K562 (cell line): ENCODE measurements at regions not wholly inside any gene's neighbourhood (a gene's known extent, or its start where the extent isn't known, plus 50 kb on each side); places are given as distances from the start of the nearest gene placed in this dataset.

Source experiments
- ATF2 ChIP-seq: sonication (generic); formaldehyde crosslinking; IDR thresholded peaks from 2 replicates; pipeline ENCODE4 v1.8.1; 2022; ENCODE audit warnings: missing genetic modification reagents
- BACH1 ChIP-seq: fragments of 200-800 bp; sonication (Bioruptor generic); IDR thresholded peaks from 2 replicates; pipeline ENCODE4 v1.6.1; 2016; ENCODE audit warnings: missing genetic modification characterization, missing compliant biosample characterization
- ESRRA ChIP-seq: fragments of 450-650 bp; IDR thresholded peaks from 2 replicates; pipeline ENCODE4 v1.6.1; 2014; ENCODE audit warnings: low read depth, mild to moderate bottlenecking, moderate library complexity, borderline replicate concordance
- FOXK1 ChIP-seq: sonication (generic); formaldehyde crosslinking; IDR thresholded peaks from 2 replicates; pipeline ENCODE4 v1.8.0; 2022; ENCODE audit warnings: missing genetic modification reagents, mild to moderate bottlenecking, borderline replicate concordance
- HMG20B ChIP-seq: fragments of 250-450 bp; sonication (Bioruptor Pico); IDR thresholded peaks from 2 replicates; pipeline ENCODE4 v1.5.0; 2021; ENCODE audit warnings: mild to moderate bottlenecking
- KLF1 ChIP-seq: fragments of 450-650 bp; IDR thresholded peaks from 2 replicates; pipeline ENCODE4 v1.6.1; 2016; ENCODE audit warnings: missing genetic modification characterization, missing compliant biosample characterization
- POLR2B ChIP-seq: fragments of 450-650 bp; IDR thresholded peaks from 2 replicates; pipeline ENCODE4 v1.6.1; 2018; ENCODE audit warnings: low read depth; ENCODE audit not compliant: partially characterized antibody
- POU5F1 ChIP-seq: fragments of 150-350 bp; IDR thresholded peaks from 2 replicates; pipeline ENCODE4 v1.6.1; 2014; ENCODE audit warnings: borderline replicate concordance, low read length, low read depth, mild to moderate bottlenecking; ENCODE audit not compliant: partially characterized antibody
- TFAP4 ChIP-seq: sonication (generic); formaldehyde crosslinking; IDR thresholded peaks from 2 replicates; pipeline ENCODE4 v1.8.0; 2022; ENCODE audit warnings: missing genetic modification reagents, mild to moderate bottlenecking, moderate library complexity, borderline replicate concordance
- ZNF707 ChIP-seq: fragments of 250-450 bp; sonication (Bioruptor Pico); conservative IDR thresholded peaks from 2 replicates; pipeline ENCODE4 v1.8.0; 2022; ENCODE audit warnings: inconsistent platforms, mild to moderate bottlenecking, moderate library complexity

GRCh38 chr6:50143011-50143719 is 93.4 kb upstream of the DEFB112 start:
- TF ChIP-seq ESRRA (no peak), BACH1 (tag) (no peak), ZNF707 (CRISPR knock-in tag) (no peak), KLF1 (tag) (no peak), POU5F1 (no peak), FOXK1 (CRISPR knock-in tag) (no peak), POLR2B (no peak), TFAP4 (no peak), HMG20B (no peak), ATF2 (CRISPR knock-in tag) (no peak)
